Calu3 (cell line): ENCODE measurements at regions not wholly inside any gene's neighbourhood (a gene's known extent, or its start where the extent isn't known, plus 50 kb on each side); places are given as distances from the start of the nearest gene placed in this dataset.
"Not testable (repeated sequence)": the region's sequence is repeated elsewhere in the genome, so short reads cannot be mapped to it uniquely, and the experiment has no call there.

Experiments
- BruUV-seq: library from RNA; stranded (reverse); fragments of 400-500 nt; replicated peaks from 2 replicates; lab custom pipeline; 2021; lab: Mats Ljungman, UMichigan
- CTCF ChIA-PET: fragments of 300-600 bp; sonication (Branson Sonifier 250); formaldehyde crosslinking; loops from one replicate; lab custom pipeline; 2022; ENCODE audit warnings: antibody characterized with exemption; lab: Charles Lee
- DNase-seq: peaks from one replicate; pipeline ENCODE4 v3.0.0; 2022
- H3K27ac Mint-ChIP-seq: one replicate; pipeline ENCODE4 v1.8.0; 2022; ENCODE audit warnings: mixed read lengths; ENCODE audit not compliant: unreplicated experiment
- H3K27me3 Mint-ChIP-seq: one replicate; pipeline ENCODE4 v1.8.0; 2022; ENCODE audit warnings: mixed read lengths; ENCODE audit not compliant: unreplicated experiment
- H3K36me3 Mint-ChIP-seq: one replicate; pipeline ENCODE4 v1.8.0; 2022; ENCODE audit warnings: mild to moderate bottlenecking, moderate library complexity, mixed read lengths; ENCODE audit not compliant: insufficient read depth, unreplicated experiment
- H3K4me1 Mint-ChIP-seq: one replicate; pipeline ENCODE4 v1.8.0; 2022; ENCODE audit warnings: mild to moderate bottlenecking, low read depth, mixed read lengths; ENCODE audit not compliant: unreplicated experiment
- H3K4me3 Mint-ChIP-seq: one replicate; pipeline ENCODE4 v1.8.0; 2022; ENCODE audit warnings: mild to moderate bottlenecking, low read depth, moderate library complexity, mixed read lengths; ENCODE audit not compliant: unreplicated experiment
- H3K9me3 Mint-ChIP-seq: one replicate; pipeline ENCODE4 v1.8.0; 2022; ENCODE audit warnings: low read depth, mixed read lengths; ENCODE audit not compliant: unreplicated experiment
- CTCF ChIP-seq: fragments of 200-600 bp; IDR thresholded peaks from one replicate; pipeline ENCODE4 v1.8.0; 2022; ENCODE audit warnings: antibody characterized with exemption; ENCODE audit not compliant: unreplicated experiment
- intact Hi-C: fragments of 100-400 bp; cut with micrococcal nuclease; formaldehyde crosslinking; loops from one replicate; pipeline ENCODE4 v1.10.0; 2022; ENCODE audit not compliant: unreplicated experiment

- no peak for TF ChIP-seq CTCF
- Mint-ChIP-seq H3K36me3 (no peaks in the 10 kb centered on the region), H3K27me3 (peaks cover 61% of the 10 kb centered on the region), H3K4me1 (no peaks in the 10 kb centered on the region), H3K27ac (no peak overlapping the region), H3K9me3 (peaks cover 2% of the 10 kb centered on the region), H3K4me3 (no peak overlapping the region)
- BruUV-seq = no TSS peak
- intact Hi-C loops = no loop called here
- no peak for DNase-seq
- CTCF ChIA-PET = no interaction called here
Measured at GRCh38 chr18:35888329-35888728, 84.2 kb upstream of the RMP24 start.

GRCh38 chr18:35889677-35890076, 82.8 kb upstream of the RMP24 start:
- Mint-ChIP-seq H3K27me3 (peaks cover 53% of the 10 kb centered on the region), H3K4me3 (no peak overlapping the region), H3K4me1 (no peaks in the 10 kb centered on the region), H3K27ac (no peak overlapping the region), H3K9me3 (peaks cover 2% of the 10 kb centered on the region), H3K36me3 (no peaks in the 10 kb centered on the region)
- intact Hi-C loops = no loop called here
- TF ChIP-seq CTCF = no peak
- DNase-seq = no peak
- CTCF ChIA-PET = no interaction called here
- no TSS peak for BruUV-seq

GRCh38 chr18:35890323-35890722, 82.2 kb upstream of the RMP24 start:
- BruUV-seq = no TSS peak
- Mint-ChIP-seq H3K9me3 (peaks cover 2% of the 10 kb centered on the region), H3K4me3 (no peak overlapping the region), H3K36me3 (no peaks in the 10 kb centered on the region), H3K27ac (no peak overlapping the region), H3K4me1 (no peaks in the 10 kb centered on the region), H3K27me3 (peaks cover 53% of the 10 kb centered on the region)
- CTCF ChIA-PET = no interaction called here
- intact Hi-C loops = no loop called here
- TF ChIP-seq CTCF = no peak
- no peak for DNase-seq

- Mint-ChIP-seq H3K4me3 (no peak overlapping the region), H3K4me1 (no peaks in the 10 kb centered on the region), H3K9me3 (peaks cover 2% of the 10 kb centered on the region), H3K27me3 (peaks cover 41% of the 10 kb centered on the region), H3K27ac (no peak overlapping the region), H3K36me3 (no peaks in the 10 kb centered on the region)
- DNase-seq = no peak
- BruUV-seq = no TSS peak
- no peak for TF ChIP-seq CTCF
- CTCF ChIA-PET = no interaction called here
- intact Hi-C loops = no loop called here
Measured at GRCh38 chr18:35892118-35892517, 80.4 kb upstream of the RMP24 start.

GRCh38 chr18:35897481-35897880, 75.0 kb upstream of the RMP24 start:
- intact Hi-C loops, H3K9me3 Mint-ChIP-seq, BruUV-seq, DNase-seq, H3K36me3 Mint-ChIP-seq, H3K27ac Mint-ChIP-seq, H3K4me3 Mint-ChIP-seq, H3K4me1 Mint-ChIP-seq, CTCF ChIA-PET: not testable (repeated sequence)
- H3K27me3 Mint-ChIP-seq = peaks cover 41% of the 10 kb centered on the region
